ENCODE measurements at regions not wholly inside any gene's neighbourhood (a gene's known extent, or its start where the extent isn't known, plus 50 kb on each side); places are given as distances from the start of the nearest gene placed in this dataset.

DNA sequence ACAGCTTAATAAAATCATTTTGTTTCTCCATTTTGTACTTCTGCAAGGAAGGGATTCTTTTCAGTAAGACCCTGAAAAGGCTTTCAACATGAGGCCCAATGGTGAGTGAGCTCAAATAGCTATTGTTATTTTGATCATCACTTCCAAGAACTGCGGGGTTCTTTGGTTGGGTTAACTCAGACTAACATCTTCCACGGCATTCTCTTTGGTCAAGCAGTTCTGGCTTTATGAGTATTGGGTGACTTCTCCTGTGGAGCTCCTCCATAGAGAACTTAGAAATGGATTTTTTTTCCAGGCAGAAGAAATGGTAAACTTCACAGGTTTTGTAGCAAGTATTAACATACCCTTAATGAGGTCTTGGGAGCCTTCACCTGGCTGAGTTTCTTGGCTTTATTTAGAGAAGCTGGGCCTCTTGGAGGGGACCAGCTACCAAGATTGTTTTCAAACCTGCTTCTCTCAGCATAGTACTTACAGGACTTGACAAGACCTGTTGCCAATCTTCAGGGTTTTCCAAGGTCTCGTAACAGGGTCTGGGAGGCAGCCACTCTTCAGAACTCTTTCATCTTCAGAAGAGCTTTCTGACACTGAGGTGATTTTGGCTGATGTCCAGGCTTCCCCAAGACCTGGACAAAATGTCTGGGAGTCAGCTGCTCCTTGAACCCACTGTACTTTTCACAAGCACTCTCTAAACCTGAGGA, 353.2 kb upstream of the ETAA1 start:
- H3K27ac ChIP-seq (ENCODE audit: low read depth, low read length): no peak overlapping the region
- no peaks in the 10 kb centered on the region for H3K36me3 ChIP-seq (ENCODE audit: control insufficient read depth, insufficient read depth, low read length)
- no peak overlapping the region for H3K4me3 ChIP-seq (ENCODE audit: low read length)
- Mint-ChIP-seq H3K4me1 (peaks cover 6% of the 10 kb centered on the region), H3K4me3 (no peak overlapping the region), H3K36me3 (ENCODE audit: low read depth) (no peaks in the 10 kb centered on the region), H3K27me3 (ENCODE audit: insufficient read depth) (no peaks in the 10 kb centered on the region), H3K27ac (no peak overlapping the region), H3K9me3 (no peaks in the 10 kb centered on the region)
- H3K9me3 ChIP-seq (ENCODE audit: control insufficient read depth, low read length): no peaks in the 10 kb centered on the region
- DNase-seq: no peak
- H3K27me3 ChIP-seq (ENCODE audit: control insufficient read depth, insufficient read depth, low read length, poor library complexity, severe bottlenecking): no peaks in the 10 kb centered on the region
- TF ChIP-seq, protein P1, sequence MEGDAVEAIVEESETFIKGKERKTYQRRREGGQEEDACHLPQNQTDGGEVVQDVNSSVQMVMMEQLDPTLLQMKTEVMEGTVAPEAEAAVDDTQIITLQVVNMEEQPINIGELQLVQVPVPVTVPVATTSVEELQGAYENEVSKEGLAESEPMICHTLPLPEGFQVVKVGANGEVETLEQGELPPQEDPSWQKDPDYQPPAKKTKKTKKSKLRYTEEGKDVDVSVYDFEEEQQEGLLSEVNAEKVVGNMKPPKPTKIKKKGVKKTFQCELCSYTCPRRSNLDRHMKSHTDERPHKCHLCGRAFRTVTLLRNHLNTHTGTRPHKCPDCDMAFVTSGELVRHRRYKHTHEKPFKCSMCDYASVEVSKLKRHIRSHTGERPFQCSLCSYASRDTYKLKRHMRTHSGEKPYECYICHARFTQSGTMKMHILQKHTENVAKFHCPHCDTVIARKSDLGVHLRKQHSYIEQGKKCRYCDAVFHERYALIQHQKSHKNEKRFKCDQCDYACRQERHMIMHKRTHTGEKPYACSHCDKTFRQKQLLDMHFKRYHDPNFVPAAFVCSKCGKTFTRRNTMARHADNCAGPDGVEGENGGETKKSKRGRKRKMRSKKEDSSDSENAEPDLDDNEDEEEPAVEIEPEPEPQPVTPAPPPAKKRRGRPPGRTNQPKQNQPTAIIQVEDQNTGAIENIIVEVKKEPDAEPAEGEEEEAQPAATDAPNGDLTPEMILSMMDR (conservative IDR thresholded peaks at IDR 0.05): no peak
- 89 to 92% methylated on average over 3 of the region's 3 CpGs for WGBS, 2 experiments (ENCODE audit: insufficient coverage in 1 of 2, insufficient read length in 1 of 2)
- H3K4me1 ChIP-seq (ENCODE audit: control insufficient read depth, insufficient read depth, low read length): no peaks in the 10 kb centered on the region
- no peak overlapping the region for H3K9ac ChIP-seq (ENCODE audit: extremely low read depth, low read length, poor library complexity, severe bottlenecking)

DNA sequence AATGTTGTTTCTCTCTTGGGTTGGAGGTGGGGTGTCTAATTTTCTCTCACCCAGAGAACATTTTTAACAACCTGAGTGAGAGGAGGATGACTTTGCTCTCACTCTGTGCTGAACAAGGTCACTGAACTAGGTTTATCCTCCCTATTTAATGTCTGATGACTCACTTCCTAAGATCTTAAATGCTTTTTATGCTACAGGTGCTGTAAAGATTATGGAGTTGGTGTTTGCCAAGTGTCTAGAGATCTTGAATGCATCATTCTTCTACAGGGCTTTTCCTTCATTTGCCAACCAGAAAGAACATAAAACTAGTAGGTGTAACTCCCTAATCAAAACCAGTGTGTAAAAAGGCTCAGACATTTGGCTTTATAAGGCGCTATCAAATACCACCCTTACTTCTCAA, 350.5 kb upstream of the ETAA1 start:
- H3K9me3 ChIP-seq (ENCODE audit: control insufficient read depth, low read length): no peaks in the 10 kb centered on the region
- WGBS, 2 experiments (ENCODE audit: insufficient coverage in 1 of 2, insufficient read length in 1 of 2): 100% methylated on average over 1 of the region's 1 CpG; no CpG with 5 or more reads in 1 of the 2 experiments
- no peak overlapping the region for H3K4me3 ChIP-seq (ENCODE audit: low read length)
- DNase-seq: no peak
- no peaks in the 10 kb centered on the region for H3K36me3 ChIP-seq (ENCODE audit: control insufficient read depth, insufficient read depth, low read length)
- TF ChIP-seq, protein P1 (conservative IDR thresholded peaks at IDR 0.05): no peak
- Mint-ChIP-seq H3K9me3 (no peaks in the 10 kb centered on the region), H3K4me3 (no peak overlapping the region), H3K36me3 (ENCODE audit: low read depth) (no peaks in the 10 kb centered on the region), H3K27ac (no peak overlapping the region), H3K27me3 (ENCODE audit: insufficient read depth) (no peaks in the 10 kb centered on the region), H3K4me1 (no peaks in the 10 kb centered on the region)
- H3K27me3 ChIP-seq (ENCODE audit: control insufficient read depth, insufficient read depth, low read length, poor library complexity, severe bottlenecking): no peaks in the 10 kb centered on the region
- H3K4me1 ChIP-seq (ENCODE audit: control insufficient read depth, insufficient read depth, low read length): no peaks in the 10 kb centered on the region
- no peak overlapping the region for H3K9ac ChIP-seq (ENCODE audit: extremely low read depth, low read length, poor library complexity, severe bottlenecking)
- no peak overlapping the region for H3K27ac ChIP-seq (ENCODE audit: low read depth, low read length)

DNA sequence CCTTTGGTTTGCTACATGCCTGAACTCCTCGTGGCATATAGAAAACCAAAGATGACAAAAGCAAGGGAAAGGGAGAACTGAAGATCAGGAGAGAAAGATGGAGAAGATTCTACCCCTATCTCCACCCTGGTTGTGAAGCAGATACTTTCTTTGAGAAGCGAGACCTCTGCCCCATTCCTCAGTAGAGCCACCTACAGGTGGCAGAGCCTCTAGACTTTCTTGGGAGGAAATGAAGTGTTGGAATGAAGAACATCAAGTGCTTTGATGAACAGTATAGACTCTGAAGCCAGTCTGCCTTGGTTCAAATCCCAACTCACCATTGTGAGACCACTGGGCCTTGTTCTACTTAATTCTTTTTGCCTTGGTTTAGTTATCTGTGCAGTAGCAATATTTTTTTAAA, 348.8 kb upstream of the ETAA1 start:
- Histone ChIP-seq H3K36me3 (ENCODE audit: control insufficient read depth, insufficient read depth, low read length) (no peaks in the 10 kb centered on the region), H3K27me3 (ENCODE audit: control insufficient read depth, insufficient read depth, low read length, poor library complexity, severe bottlenecking) (no peaks in the 10 kb centered on the region), H3K9ac (ENCODE audit: extremely low read depth, low read length, poor library complexity, severe bottlenecking) (no peak overlapping the region), H3K9me3 (ENCODE audit: control insufficient read depth, low read length) (no peaks in the 10 kb centered on the region), H3K4me3 (ENCODE audit: low read length) (no peak overlapping the region), H3K4me1 (ENCODE audit: control insufficient read depth, insufficient read depth, low read length) (no peaks in the 10 kb centered on the region), H3K27ac (ENCODE audit: low read depth, low read length) (no peak overlapping the region)
- no peaks in the 10 kb centered on the region for H3K9me3 Mint-ChIP-seq
- TF ChIP-seq, protein P1 (conservative IDR thresholded peaks at IDR 0.05): peak; percentile 62
- no peak overlapping the region for H3K4me3 Mint-ChIP-seq
- H3K36me3 Mint-ChIP-seq (ENCODE audit: low read depth): no peaks in the 10 kb centered on the region
- no peak overlapping the region for H3K27ac Mint-ChIP-seq
- no peaks in the 10 kb centered on the region for H3K27me3 Mint-ChIP-seq (ENCODE audit: insufficient read depth)
- DNase-seq: no peak
- no peaks in the 10 kb centered on the region for H3K4me1 Mint-ChIP-seq
- WGBS, 2 experiments (ENCODE audit: insufficient coverage in 1 of 2, insufficient read length in 1 of 2): 95% methylated on average over 2 of the region's 2 CpGs; no CpG with 5 or more reads in 1 of the 2 experiments
